GM23338 (cell line): ENCODE measurements at regions not wholly inside any gene's neighbourhood (a gene's known extent, or its start where the extent isn't known, plus 50 kb on each side); places are given as distances from the start of the nearest gene placed in this dataset.

Experiments used
- ATAC-seq: fragments of 200-7000 bp; cut with Tn5 transposase; 3 replicates; pipeline ENCODE4 v1.9.1; 2020
- DNase-seq: peaks from one replicate; pipeline ENCODE4 v3.0.0-alpha.2; 2015; ENCODE audit warnings: low spot score
- H2AFZ ChIP-seq: fragments of 200-600 bp; sonication (generic); 2 replicates; pipeline ENCODE4 v1.8.0; 2016; ENCODE audit warnings: antibody characterized with exemption, mild to moderate bottlenecking, moderate library complexity
- H3F3A ChIP-seq: fragments of 200-600 bp; sonication (generic); replicated peaks from 2 replicates; pipeline ENCODE4 v1.8.0; 2017; ENCODE audit warnings: antibody characterized with exemption, mixed run types, low read depth
- H3K27ac ChIP-seq: fragments of 200-600 bp; sonication (generic); 2 replicates; pipeline ENCODE4 v1.6.1; 2016; ENCODE audit warnings: low read depth
- H3K27me3 ChIP-seq: fragments of 200-600 bp; sonication (generic); 2 replicates; pipeline ENCODE4 v1.8.0; 2016; ENCODE audit warnings: mild to moderate bottlenecking, mixed run types, moderate library complexity; ENCODE audit not compliant: insufficient read depth
- H3K36me3 ChIP-seq: fragments of 200-600 bp; sonication (generic); 2 replicates; pipeline ENCODE4 v1.8.0; 2016; ENCODE audit warnings: mild to moderate bottlenecking; ENCODE audit not compliant: insufficient read depth
- H3K4me1 ChIP-seq: fragments of 200-600 bp; sonication (generic); 2 replicates; pipeline ENCODE4 v1.8.0; 2016; ENCODE audit warnings: mild to moderate bottlenecking, moderate library complexity; ENCODE audit not compliant: insufficient read depth
- H3K4me2 ChIP-seq: fragments of 200-600 bp; sonication (generic); 2 replicates; pipeline ENCODE4 v1.7.1; 2017; ENCODE audit warnings: mixed run types
- H3K4me3 ChIP-seq: fragments of 200-600 bp; sonication (generic); 2 replicates; pipeline ENCODE4 v1.6.1; 2016; ENCODE audit warnings: mixed run types
- H3K79me2 ChIP-seq: fragments of 200-600 bp; sonication (generic); replicated peaks from 2 replicates; pipeline ENCODE4 v1.8.0; 2017; ENCODE audit warnings: mild to moderate bottlenecking; ENCODE audit not compliant: insufficient read depth
- H3K9me2 ChIP-seq: fragments of 200-600 bp; sonication (generic); 2 replicates; pipeline ENCODE4 v1.8.0; 2017; ENCODE audit not compliant: insufficient read depth
- H4K20me1 ChIP-seq: fragments of 200-600 bp; sonication (generic); replicated peaks from 2 replicates; pipeline ENCODE4 v1.8.0; 2017; ENCODE audit warnings: mild to moderate bottlenecking; ENCODE audit not compliant: insufficient read depth
- H3K27ac Mint-ChIP-seq: 2 replicates; pipeline ENCODE4 v1.8.0; 2020; ENCODE audit warnings: inconsistent platforms, mild to moderate bottlenecking, moderate library complexity, mixed read lengths
- H3K27me3 Mint-ChIP-seq: 3 replicates; pipeline ENCODE4 v1.8.0; 2022; ENCODE audit warnings: low read depth, mild to moderate bottlenecking, moderate library complexity, mixed read lengths, inconsistent platforms; ENCODE audit not compliant: insufficient read depth, poor library complexity
- H3K36me3 Mint-ChIP-seq: 3 replicates; pipeline ENCODE4 v1.8.0; 2021; ENCODE audit warnings: low read depth, mild to moderate bottlenecking, inconsistent platforms, moderate library complexity, mixed read lengths
- H3K4me1 Mint-ChIP-seq: 3 replicates; pipeline ENCODE4 v1.8.0; 2020; ENCODE audit warnings: mild to moderate bottlenecking, inconsistent platforms, mixed read lengths
- H3K4me3 Mint-ChIP-seq: 3 replicates; pipeline ENCODE4 v1.8.0; 2021; ENCODE audit warnings: moderate library complexity, mild to moderate bottlenecking, inconsistent platforms, mixed read lengths
- H3K9me3 Mint-ChIP-seq: 3 replicates; pipeline ENCODE4 v1.8.0; 2020; ENCODE audit warnings: moderate library complexity, mild to moderate bottlenecking, inconsistent platforms, mixed read lengths
- EZH2 ChIP-seq: fragments of 200-600 bp; sonication (generic); IDR thresholded peaks from one replicate; pipeline ENCODE4 v1.8.0; 2017; ENCODE audit warnings: antibody characterized with exemption, mild to moderate bottlenecking, low read depth; ENCODE audit not compliant: unreplicated experiment
- POLR2AphosphoS5 ChIP-seq: IDR thresholded peaks from 2 replicates; pipeline ENCODE4 v1.6.1; 2016; ENCODE audit warnings: antibody characterized with exemption, low read depth
- ZNF114 ChIP-seq: fragments of 250-450 bp; sonication (Bioruptor Pico); IDR thresholded peaks from 2 replicates; pipeline ENCODE4 v1.5.0; 2020; ENCODE audit warnings: mild to moderate bottlenecking, moderate library complexity
- ZNF331 ChIP-seq: fragments of 250-450 bp; sonication (Bioruptor Pico); IDR thresholded peaks from 2 replicates; pipeline ENCODE4 v1.5.0; 2020; ENCODE audit warnings: low read depth, mild to moderate bottlenecking, moderate library complexity
- ZNF462 ChIP-seq: fragments of 250-450 bp; sonication (Bioruptor Pico); IDR thresholded peaks from 2 replicates; pipeline ENCODE4 v1.5.0; 2020; ENCODE audit warnings: mild to moderate bottlenecking, moderate library complexity
- TF ChIP-seq, protein P1 (sequence below), 2 experiments: fragments of 200-600 bp in 1 of 2; sonication (generic) in 1 of 2; conservative IDR thresholded peaks; 2 replicates each; pipeline versions ENCODE4 v1.5.1 to v1.6.1; 2016 to 2017; ENCODE audit warnings: antibody characterized with exemption in 2 of 2, low read depth in 2 of 2, mild to moderate bottlenecking in 2 of 2, moderate library complexity in 1 of 2

DNA sequence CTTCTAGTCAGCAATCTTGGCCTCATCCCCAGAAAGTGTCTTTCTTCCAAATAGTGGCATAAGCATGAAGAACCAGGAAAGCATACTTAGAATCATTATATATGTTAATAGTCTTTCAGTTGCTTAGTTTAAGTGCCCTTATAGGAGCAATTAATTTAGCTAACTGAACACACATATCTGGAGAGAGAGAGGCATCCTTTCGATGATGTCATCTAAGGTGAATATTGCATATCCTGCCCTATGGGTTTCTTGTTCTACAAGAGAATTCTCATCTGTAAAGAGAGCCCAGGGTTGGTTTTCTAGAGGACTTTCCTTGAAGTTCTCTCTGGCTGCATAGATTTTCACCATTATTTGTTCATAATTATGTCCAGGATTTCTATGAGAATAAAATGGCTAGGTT is 230.1 kb downstream of the RPS4Y2 start:
- Mint-ChIP-seq H3K27ac (no peak overlapping the region), H3K27me3 (no peaks in the 10 kb centered on the region), H3K36me3 (no peaks in the 10 kb centered on the region; the same call in 1 of the 3 replicates), H3K4me1 (no peaks in the 10 kb centered on the region), H3K4me3 (no peak overlapping the region), H3K9me3 (peaks cover 85% of the 10 kb centered on the region)
- no peaks in the 10 kb centered on the region for H3K79me2 ChIP-seq
- DNase-seq (no peak), ATAC-seq (no peak)
- H3K9me2 ChIP-seq, result no peaks in the 10 kb centered on the region
- no peak overlapping the region for H3K4me3 ChIP-seq
- no peaks in the 10 kb centered on the region for H3F3A ChIP-seq
- TF ChIP-seq, protein P1, sequence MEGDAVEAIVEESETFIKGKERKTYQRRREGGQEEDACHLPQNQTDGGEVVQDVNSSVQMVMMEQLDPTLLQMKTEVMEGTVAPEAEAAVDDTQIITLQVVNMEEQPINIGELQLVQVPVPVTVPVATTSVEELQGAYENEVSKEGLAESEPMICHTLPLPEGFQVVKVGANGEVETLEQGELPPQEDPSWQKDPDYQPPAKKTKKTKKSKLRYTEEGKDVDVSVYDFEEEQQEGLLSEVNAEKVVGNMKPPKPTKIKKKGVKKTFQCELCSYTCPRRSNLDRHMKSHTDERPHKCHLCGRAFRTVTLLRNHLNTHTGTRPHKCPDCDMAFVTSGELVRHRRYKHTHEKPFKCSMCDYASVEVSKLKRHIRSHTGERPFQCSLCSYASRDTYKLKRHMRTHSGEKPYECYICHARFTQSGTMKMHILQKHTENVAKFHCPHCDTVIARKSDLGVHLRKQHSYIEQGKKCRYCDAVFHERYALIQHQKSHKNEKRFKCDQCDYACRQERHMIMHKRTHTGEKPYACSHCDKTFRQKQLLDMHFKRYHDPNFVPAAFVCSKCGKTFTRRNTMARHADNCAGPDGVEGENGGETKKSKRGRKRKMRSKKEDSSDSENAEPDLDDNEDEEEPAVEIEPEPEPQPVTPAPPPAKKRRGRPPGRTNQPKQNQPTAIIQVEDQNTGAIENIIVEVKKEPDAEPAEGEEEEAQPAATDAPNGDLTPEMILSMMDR (conservative IDR thresholded peaks at IDR 0.05; ENCODE audit: low read depth in 2 of 2), result no peak
- TF ChIP-seq POLR2AphosphoS5, result no peak
- TF ChIP-seq ZNF331 (CRISPR knock-in tag), result no peak
- TF ChIP-seq ZNF462 (CRISPR knock-in tag), result no peak
- H3K4me1 ChIP-seq, result no peaks in the 10 kb centered on the region
- no peak overlapping the region for H3K4me2 ChIP-seq
- no peaks in the 10 kb centered on the region for H3K36me3 ChIP-seq
- no peaks in the 10 kb centered on the region for H4K20me1 ChIP-seq
- no peak overlapping the region for H2AFZ ChIP-seq
- H3K27ac ChIP-seq, result no peak overlapping the region
- no peaks in the 10 kb centered on the region for H3K27me3 ChIP-seq

DNA sequence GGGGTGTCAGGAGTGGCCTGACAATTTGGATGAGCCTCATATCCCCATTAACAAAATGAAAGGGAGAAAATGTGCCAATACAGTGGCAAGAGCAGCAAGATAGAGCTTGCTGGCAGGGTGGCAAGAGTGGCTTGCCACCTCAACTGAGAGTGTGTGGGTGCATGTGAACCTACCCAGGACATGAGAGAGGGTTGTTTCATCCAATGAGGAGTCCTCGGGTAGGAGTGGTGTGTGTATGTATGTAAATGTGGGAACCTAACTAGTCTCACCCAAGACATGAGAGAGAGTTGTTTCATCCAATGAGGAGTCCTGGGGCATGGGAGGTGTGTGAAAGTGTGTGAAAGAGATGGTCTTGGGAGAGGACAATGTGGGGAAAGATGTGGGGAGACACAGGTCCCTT is 234.2 kb downstream of the RPS4Y2 start:
- ATAC-seq (no peak), DNase-seq (no peak)
- Histone ChIP-seq H3K4me1 (no peaks in the 10 kb centered on the region), H3F3A (no peaks in the 10 kb centered on the region), H4K20me1 (no peaks in the 10 kb centered on the region), H3K36me3 (no peaks in the 10 kb centered on the region), H3K4me3 (no peak overlapping the region), H3K4me2 (no peak overlapping the region), H2AFZ (no peak overlapping the region), H3K79me2 (no peaks in the 10 kb centered on the region), H3K9me2 (no peaks in the 10 kb centered on the region), H3K27me3 (no peaks in the 10 kb centered on the region), H3K27ac (no peak overlapping the region)
- TF ChIP-seq ZNF114 (no peak), EZH2 (no peak)
- Mint-ChIP-seq H3K27ac (no peak overlapping the region), H3K9me3 (peaks cover 78% of the 10 kb centered on the region), H3K4me3 (no peak overlapping the region), H3K36me3 (no peaks in the 10 kb centered on the region; the same call in 2 of the 3 replicates), H3K27me3 (no peaks in the 10 kb centered on the region), H3K4me1 (no peaks in the 10 kb centered on the region)
